ENCODE measurements at regions not wholly inside any gene's neighbourhood (a gene's known extent, or its start where the extent isn't known, plus 50 kb on each side); places are given as distances from the start of the nearest gene placed in this dataset.

DNA sequence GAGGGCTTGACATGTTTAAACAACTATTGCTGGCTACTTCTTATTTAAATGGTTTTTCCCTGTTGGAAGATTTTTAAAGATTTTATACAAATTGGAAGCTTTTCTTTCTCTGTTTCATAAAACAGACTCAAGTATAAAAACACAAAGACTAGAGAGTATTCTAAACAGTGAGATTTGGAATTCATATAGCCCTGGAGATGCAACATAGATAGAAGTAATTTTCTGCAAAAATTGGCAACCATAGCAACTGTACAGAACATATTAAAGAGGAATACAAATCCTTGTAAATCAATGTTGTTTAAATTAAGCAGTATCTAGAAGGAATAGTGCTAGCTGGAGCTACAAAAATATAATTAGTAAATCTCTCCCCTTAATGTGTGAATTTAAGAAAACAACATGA lies 2612.9 kb upstream of the PCDH20 start:
- FAIRE-seq (no peak), DNase-seq (ENCODE audit: insufficient read length, low spot score) (no peak)

DNA sequence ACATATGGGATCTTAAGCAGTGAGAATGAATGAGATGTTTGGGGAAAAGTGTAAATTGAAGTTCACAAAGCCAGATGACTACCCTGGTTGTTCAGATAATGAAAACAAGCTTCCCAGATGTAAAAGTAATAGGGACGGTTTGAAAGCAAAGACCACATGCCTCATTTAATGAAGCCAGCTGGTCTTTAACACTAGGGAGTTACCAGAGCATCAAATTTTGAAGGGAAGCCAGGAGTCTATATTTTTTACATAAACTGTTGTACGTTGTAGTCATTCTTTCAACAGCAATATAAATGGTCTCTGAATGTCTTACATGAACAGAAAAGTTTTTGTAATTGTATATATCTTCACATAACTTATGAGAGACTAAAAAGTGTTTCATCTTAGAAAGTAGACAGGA lies 2604.5 kb upstream of the PCDH20 start:
- FAIRE-seq, result no peak
- no peak for DNase-seq (ENCODE audit: insufficient read length, low spot score)

DNA sequence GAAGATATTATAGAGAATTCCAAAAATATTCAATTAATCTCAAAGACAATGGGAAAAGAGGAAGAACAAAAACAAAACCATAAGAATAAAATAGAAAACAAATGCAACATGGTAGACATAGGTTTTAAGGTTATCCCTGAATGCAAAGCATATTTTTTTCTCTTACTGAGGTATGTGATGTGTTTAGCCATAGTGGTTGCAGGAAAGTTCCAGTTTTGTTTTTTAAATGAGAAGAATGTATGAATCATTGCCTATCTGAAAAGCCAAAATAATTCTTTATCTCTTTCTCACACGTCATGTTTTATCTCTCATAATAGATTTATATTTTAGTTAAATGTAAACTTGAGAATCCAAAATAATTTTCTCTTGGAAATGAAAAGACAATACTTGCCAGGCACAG lies 2591.7 kb upstream of the PCDH20 start:
- FAIRE-seq (no peak), DNase-seq (ENCODE audit: insufficient read length, low spot score) (no peak)

DNA sequence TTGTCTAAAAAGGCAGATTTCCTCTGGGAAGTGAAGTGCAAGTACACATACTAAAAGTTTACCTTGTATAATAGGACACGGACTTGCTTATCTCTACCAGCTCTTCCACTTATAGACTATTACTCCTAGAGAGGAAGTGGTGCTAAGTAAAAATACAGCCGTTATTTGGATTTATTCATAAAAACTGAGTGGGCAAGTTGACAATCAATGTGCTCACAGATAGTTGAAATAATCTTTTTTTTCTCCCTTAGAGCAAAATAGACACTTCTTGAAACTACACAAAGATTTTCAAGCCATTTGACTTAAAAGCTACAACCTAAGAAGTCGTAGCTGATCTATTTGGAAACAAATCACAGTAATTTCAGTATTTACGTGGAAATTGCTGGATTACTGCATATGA lies 2584.7 kb upstream of the PCDH20 start:
- FAIRE-seq (no peak), DNase-seq (ENCODE audit: insufficient read length, low spot score) (no peak)

DNA sequence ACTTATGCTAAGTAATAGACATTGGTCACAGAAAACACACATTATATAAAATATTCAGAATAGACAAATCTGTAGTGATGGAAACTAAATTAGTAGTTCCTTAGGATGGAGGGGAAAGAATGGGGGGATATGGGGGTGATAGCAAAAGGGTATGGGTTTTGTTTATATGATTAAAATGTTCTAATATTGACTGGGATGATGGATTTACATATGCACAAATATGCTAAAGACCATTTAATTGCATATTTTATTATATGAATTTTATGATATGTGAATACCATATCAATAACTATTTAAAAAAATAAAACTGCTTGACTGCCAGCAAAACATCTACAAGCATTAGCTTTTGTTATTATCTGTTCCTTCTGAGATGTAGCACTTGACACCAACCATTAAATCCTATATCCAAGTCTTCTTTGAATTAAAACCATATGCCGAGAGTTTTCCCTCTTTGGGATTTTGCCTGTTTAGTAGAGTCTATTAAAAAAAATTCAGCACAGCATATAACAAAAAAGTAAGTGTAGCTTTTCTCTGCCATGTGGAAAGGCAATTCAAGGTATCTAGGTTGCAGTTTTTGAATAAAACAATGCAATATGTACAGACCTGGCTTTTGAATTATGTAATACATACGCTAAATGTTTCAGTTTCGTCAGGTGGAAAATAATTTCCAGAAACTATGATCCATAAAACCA lies 2584.1 kb upstream of the PCDH20 start:
- no peak for FAIRE-seq
- no peak for DNase-seq (ENCODE audit: insufficient read length, low spot score)

DNA sequence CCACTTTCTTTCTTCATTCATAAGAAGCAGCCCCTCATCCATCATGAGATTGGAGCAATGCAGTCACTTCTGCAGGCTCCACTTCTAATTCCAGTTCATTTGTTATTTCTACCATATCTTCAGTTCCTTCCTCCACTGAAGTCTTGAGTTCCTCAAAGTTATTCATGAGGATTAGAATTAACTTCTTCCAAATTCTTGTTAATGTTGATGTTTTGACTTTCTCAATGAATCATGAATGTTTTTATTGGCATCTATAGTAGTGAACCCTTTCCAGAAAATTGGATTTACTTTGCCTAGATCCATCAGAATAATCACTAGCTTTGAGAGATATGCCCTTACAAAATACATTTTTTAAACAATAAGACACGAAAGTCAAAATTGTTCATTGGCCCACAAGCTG lies 2567.7 kb upstream of the PCDH20 start:
- DNase-seq (ENCODE audit: insufficient read length, low spot score), result no peak
- FAIRE-seq, result no peak

DNA sequence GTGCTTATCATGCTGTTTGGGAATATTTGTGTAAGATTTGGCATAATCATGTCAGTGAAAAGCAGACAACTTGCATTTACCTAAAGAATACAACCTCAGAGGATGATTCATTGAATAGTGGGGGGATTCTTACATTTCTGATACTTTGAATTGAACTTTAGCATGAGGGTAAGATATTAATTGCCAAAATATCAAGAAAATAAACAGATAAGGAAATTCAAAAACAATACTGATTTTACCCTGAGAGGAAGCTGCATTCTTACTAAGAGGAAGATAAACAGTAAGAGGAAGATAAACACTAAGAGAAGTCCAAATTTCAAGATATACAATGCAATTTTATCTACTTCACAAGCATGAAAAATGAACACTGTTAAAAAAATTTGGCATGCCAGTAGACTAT lies 2564.3 kb upstream of the PCDH20 start:
- DNase-seq (ENCODE audit: insufficient read length, low spot score) (no peak), FAIRE-seq (no peak)

DNA sequence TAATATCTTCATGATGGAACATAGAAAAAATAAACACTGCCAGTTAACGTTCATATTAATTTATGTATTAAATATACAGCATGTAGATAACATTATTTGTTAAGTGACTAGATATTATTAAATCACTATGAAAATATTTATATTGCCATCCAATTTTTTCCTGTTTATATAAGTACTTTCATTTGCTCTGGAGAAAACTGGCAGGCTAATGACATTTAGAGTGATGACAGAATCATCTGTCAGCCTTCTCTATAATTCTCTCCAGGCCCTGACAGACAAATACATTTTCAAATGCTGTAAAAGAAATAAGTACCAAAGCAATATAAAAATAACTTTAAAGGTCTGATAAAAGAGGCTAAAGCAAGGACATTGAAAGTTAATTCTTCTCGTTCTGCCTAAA lies 2556.7 kb upstream of the PCDH20 start:
- FAIRE-seq, result no peak
- no peak for DNase-seq (ENCODE audit: insufficient read length, low spot score)

DNA sequence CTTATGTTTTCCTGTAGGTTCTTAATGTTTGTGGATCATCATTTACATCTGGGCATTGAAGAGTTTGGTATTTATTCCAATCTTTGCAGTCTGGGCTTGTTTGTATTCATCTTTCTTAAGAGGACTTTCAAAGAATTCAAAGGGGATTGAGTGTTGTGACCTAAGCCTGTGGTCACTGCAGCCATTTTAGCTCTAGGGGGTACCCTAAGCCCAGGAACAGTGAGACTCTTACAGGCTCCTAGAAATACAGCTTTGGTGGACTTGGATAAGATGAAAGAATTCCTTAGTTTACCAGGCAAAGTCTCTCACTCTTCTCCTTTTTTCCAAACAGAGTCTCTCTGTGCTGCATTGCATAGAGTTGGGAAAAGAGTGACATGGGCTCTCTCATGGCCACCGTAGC lies 2539.0 kb upstream of the PCDH20 start:
- no peak for FAIRE-seq

DNA sequence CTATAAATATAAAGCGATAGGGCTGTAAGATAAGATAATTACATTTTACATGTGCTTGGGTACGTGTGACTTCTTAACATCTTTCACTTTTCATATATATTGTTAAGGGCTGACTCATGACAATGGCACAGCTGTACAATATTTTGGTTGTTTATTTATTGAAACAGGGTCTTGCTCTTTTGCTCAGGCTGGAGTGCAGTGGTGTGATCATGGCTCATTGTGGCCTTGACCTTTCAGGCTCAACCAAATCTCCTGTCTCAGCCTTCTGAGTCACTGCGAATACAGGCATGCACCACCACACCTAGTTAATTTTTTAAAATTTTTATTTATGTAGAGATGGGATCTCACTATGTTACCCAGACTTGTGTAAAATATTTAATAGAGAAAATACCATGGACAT lies 2532.4 kb upstream of the PCDH20 start:
- DNase-seq (ENCODE audit: insufficient read length, low spot score), result no peak
- no peak for FAIRE-seq

More for the DNA sequence above, 2539.0 kb upstream of the PCDH20 start:
- no peak for DNase-seq (ENCODE audit: insufficient read length, low spot score)

DNA sequence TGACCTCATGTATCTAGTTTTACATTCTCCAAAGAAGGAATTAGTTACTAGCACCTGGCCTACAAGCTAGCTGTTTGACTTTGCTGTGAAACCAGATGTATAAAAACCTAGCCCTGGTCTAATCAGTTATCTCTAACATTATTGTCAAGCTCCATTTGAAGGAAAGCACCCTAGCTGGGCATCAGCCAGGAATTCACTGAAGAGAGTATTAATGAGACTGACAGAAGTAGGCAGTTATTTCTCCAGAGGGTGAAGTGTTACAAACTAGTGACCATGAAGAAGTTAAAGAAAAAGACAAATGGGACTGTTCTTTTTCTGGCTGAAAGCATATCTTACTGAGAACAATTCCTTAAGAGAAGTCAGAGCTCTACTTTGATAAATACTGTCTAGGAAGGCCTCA lies 2529.3 kb upstream of the PCDH20 start:
- DNase-seq (ENCODE audit: insufficient read length, low spot score) (no peak), FAIRE-seq (no peak)

DNA sequence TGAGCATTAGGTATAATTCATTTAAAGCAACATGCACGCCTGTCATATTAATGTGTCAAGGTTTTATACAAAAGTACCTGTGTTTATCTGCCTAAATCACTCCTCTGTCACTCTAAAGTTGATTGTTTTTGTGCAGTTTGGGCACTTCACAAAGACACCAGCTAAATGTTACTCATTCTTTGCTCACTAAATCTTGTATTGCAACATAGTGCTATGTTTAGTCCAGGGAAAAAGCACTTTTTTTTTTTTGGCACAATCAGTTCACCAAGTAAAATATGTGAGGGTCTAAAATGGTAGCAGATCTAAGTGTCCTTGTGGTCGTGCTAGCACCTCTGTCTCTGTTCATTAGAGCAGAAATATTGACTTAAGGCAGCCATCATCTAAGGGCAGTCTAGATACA lies 2526.7 kb upstream of the PCDH20 start:
- FAIRE-seq (no peak), DNase-seq (ENCODE audit: insufficient read length, low spot score) (no peak)

DNA sequence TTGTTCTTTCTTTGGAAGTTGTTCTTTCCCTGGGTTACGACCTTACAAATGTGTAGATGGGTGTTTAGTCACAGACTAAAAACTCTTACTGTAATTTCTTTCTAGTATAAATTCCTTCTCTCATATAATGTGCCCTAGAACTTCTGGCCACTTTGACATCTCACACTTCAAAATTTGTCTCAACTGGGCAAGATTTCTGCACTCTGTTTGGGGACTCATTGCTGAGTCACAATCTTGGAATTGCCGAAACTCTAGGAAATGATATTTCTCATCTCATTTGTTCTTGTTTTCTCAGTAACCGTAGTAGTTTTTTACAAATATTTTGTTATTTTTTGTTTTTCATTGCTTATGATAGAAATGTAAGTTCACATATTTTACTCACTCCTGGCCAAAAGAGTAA lies 2523.2 kb upstream of the PCDH20 start:
- DNase-seq (ENCODE audit: insufficient read length, low spot score) (no peak), FAIRE-seq (no peak)

DNA sequence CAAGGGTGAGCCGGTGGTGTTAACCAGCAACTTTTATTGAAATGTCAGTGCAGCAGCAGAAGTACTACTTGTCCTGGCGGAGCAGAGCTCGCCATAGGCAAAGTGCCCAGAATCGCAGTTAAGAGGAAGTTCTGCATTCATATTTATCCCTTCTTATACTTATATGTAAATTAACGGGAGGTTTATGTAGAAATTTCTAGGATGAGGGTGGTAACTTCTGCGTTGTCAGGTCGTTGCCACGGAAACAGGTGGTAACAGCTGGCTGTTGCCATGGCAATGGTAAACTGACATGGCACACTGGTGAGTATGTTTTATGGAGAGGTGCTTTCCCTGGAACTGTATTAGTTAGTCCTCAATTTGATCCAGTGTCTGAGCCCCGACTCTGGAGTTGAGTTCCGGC lies 2494.9 kb upstream of the PCDH20 start:
- DNase-seq (ENCODE audit: insufficient read length, low spot score), result no peak
- no peak for FAIRE-seq

DNA sequence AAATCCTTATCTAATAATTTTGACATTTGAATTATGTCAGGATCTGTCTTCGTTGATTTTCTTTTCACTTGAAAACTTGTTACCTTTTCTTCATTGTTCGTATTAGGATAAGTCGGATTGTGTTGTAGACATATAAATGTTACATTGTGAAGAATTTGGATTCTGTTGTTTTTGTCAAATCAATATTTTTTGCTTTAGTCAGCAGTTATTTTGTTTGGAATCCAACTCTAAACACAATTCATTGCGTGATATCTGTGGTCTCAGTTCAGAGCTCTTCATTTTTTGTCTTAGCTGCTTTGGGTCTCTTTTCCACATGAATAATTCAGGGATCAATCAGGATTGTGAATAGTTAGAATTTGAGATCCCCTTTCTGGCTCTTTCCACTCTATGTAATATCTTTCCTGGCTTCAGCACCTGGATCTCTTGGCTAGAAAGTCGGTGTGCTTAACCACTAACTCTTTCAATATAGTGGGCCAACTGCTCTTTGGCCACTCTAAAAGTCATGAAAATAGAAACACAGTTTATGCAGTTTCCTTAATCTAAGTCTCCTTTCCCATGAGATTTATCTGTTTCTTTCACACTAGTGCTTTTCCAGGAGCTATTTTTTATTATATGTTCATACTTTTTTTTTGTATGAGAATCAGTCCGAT lies 2494.2 kb upstream of the PCDH20 start:
- no peak for DNase-seq (ENCODE audit: insufficient read length, low spot score)
- no peak for FAIRE-seq

DNA sequence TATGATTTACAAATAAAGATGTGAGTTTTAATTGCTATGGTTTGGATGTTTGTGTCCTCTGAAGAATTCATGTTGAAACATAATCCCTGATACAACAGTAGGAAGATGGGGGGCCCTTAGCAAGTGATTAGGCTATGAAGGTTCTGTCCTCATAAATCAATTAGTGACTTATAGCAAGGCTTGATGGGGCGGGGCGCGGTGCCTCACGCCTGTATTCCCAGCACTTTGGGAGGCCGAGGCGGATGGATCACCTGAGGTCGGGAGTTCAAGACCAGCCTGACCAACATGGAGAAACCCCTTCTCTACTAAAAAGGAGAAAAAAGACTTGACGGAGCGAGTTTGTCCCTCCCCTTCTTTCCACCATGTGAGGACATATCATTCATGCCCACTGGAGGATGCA lies 2486.5 kb upstream of the PCDH20 start:
- no peak for DNase-seq (ENCODE audit: insufficient read length, low spot score)
- FAIRE-seq, result no peak

DNA sequence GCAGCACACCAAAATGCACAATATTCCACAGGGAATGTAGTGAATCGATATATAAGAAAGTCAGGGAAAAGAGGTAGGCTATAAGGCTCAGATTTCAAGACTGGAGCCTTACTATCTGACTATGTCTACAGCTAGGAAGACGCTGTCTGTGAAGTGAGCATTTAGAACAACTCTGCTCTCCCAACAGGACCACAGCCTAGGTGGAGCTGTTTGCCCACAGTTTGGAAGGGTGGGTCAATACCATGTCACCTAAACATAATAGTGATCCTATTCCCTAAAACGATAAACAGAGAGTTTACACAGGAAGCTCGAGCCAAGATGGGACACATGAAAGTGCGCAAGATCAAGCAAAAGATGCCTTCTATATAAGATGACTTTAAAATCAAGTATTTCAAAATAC lies 2486.0 kb upstream of the PCDH20 start:
- FAIRE-seq, result no peak
- no peak for DNase-seq (ENCODE audit: insufficient read length, low spot score)

DNA sequence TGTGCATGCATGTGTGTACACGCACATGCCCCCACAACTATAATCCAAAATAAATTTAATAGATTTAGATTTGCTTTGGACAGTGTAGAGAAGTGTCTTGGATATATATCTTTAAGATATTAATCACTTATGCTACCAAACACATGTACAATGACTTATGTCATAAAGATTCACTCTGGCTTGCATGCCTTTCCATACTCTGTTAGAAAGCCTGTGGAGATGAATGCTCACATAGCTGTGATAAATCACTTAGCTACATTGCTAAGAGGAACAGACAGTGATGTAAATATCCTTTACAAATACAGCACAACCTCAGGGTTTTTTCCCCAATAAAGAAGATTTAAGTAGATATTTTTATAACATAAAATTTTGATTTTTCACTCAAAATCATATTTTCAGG lies 2484.8 kb upstream of the PCDH20 start:
- DNase-seq (ENCODE audit: insufficient read length, low spot score), result no peak
- no peak for FAIRE-seq

DNA sequence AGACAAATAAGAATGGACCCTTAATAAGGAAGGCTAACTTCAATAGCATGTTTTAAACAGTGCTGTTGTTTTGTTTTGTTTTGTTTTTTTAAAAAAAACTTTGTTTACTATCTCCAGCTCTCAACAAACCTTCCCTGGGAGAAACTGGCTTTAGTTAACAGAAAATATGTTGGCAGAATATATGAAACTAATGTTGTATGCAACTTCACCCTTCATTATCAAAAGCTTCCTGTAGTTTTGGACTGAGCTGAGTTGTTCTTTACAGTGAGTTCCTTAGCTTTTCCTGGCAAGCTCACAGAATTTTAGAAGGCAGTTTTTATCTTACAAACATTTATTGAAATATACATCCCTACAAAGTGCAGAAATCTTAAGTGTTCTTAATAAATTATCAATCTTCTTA lies 2480.7 kb upstream of the PCDH20 start:
- no peak for FAIRE-seq
- no peak for DNase-seq (ENCODE audit: insufficient read length, low spot score)

DNA sequence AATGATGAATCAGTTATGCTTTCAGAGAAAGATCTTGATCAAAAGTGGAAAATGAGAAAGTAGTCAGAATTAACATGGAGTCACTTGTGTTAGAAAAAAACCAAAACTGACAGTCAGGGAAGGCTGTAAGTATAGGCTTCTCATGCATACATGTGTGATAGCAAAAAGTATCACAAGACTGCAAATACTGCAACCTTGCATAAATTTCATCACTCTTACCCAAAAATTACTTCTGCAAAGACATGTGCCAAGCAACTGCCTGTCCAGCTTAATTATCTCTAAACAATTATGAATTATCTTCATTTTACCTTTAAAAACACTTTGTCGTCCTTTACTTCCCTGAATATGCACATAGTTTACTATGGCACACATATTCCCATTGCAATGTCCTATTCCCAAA lies 2466.4 kb upstream of the PCDH20 start:
- no peak for DNase-seq (ENCODE audit: insufficient read length, low spot score)
- no peak for FAIRE-seq

DNA sequence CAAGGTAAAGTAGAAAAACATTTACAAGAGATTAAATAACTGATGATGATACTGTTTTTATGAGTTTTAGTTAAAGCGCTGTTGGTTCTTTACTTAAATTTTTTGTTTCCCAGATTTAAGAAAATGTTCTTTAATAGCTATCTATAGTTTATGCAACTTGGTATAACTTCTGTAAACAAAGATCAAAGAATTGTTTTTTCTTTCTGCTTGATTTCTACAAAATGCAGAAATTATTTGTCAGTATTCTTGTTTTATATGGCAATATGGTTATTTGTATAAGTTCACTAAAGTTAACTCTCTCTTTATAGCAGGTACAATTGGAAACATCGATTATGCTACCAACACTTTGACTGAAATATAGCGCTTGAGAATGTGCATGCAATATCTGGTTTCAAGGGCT lies 2465.1 kb upstream of the PCDH20 start:
- no peak for FAIRE-seq
- DNase-seq (ENCODE audit: insufficient read length, low spot score), result no peak

DNA sequence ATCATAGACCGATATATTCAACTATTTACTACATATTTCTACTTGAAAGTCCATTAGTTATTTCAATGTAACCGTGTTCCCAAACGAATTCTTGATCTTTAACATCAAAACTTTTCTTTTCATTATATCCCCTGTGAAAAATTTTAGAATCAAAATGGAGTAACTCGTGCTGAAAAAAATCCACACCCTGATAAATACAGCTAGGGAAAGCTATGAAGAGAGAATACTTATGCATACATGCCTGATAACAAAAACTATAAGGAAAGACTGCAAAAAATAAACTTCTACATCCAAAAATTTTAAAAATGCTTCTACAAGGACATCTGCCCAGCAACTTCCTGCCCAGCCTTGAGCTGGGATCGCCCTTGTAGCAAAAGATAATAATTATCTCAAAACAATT lies 2458.3 kb upstream of the PCDH20 start:
- FAIRE-seq (no peak), DNase-seq (ENCODE audit: insufficient read length, low spot score) (no peak)

Measured in HTR-8/SVneo (cell line).